HEK293T (cell line): ENCODE measurements at regions not wholly inside any gene's neighbourhood (a gene's known extent, or its start where the extent isn't known, plus 50 kb on each side); places are given as distances from the start of the nearest gene placed in this dataset.

Experiments used
- CTCF ChIA-PET: fragments of 350-600 bp; formaldehyde crosslinking; extraction: SDS; loops from one replicate; lab custom pipeline; 2021; ENCODE audit warnings: antibody characterized with exemption, inconsistent platforms; lab: Yijun Ruan, JAX
- POLR2A ChIA-PET: fragments of 350-600 bp; formaldehyde crosslinking; extraction: SDS; loops from one replicate; lab custom pipeline; 2020; ENCODE audit warnings: antibody characterized with exemption, inconsistent platforms; lab: Yijun Ruan, JAX
- DNase-seq: peaks from one replicate; pipeline ENCODE4 v3.0.0; 2012; ENCODE audit warnings: mixed read lengths; ENCODE audit errors: extremely low spot score
- ARNT ChIP-seq: fragments of 450-650 bp; IDR thresholded peaks from 2 replicates; pipeline ENCODE4 v1.6.1; 2017; ENCODE audit warnings: mild to moderate bottlenecking
- BHLHE40 ChIP-seq: fragments of 450-650 bp; IDR thresholded peaks from 2 replicates; pipeline ENCODE4 v1.6.1; 2016; ENCODE audit warnings: mild to moderate bottlenecking, moderate library complexity, borderline replicate concordance
- CTBP1 ChIP-seq: fragments of 450-650 bp; IDR thresholded peaks from 2 replicates; pipeline ENCODE4 v1.6.1; 2016; ENCODE audit warnings: borderline replicate concordance
- ELF4 ChIP-seq: fragments of 450-650 bp; IDR thresholded peaks from 2 replicates; pipeline ENCODE4 v1.6.1; 2017; ENCODE audit warnings: antibody characterized with exemption
- FOXA1 ChIP-seq: fragments of 450-650 bp; IDR thresholded peaks from 2 replicates; pipeline ENCODE4 v1.6.1; 2016; ENCODE audit warnings: mild to moderate bottlenecking
- FOXK2 ChIP-seq: fragments of 450-650 bp; IDR thresholded peaks from 2 replicates; pipeline ENCODE4 v1.6.1; 2016; ENCODE audit warnings: mild to moderate bottlenecking
- FOXM1 ChIP-seq: fragments of 450-650 bp; IDR thresholded peaks from 2 replicates; pipeline ENCODE4 v1.6.1; 2017; ENCODE audit warnings: mild to moderate bottlenecking, borderline replicate concordance
- HDGF ChIP-seq: fragments of 450-650 bp; IDR thresholded peaks from 2 replicates; pipeline ENCODE4 v1.6.1; 2017; ENCODE audit warnings: antibody characterized with exemption, borderline replicate concordance
- L3MBTL2 ChIP-seq: fragments of 450-650 bp; conservative IDR thresholded peaks from 2 replicates; pipeline ENCODE4 v1.6.1; 2016; ENCODE audit warnings: mild to moderate bottlenecking
- LEF1 ChIP-seq: fragments of 450-650 bp; IDR thresholded peaks from 2 replicates; pipeline ENCODE4 v1.6.1; 2017; ENCODE audit warnings: mild to moderate bottlenecking, borderline replicate concordance
- NFRKB ChIP-seq: fragments of 450-650 bp; IDR thresholded peaks from 2 replicates; pipeline ENCODE4 v1.6.1; 2016; ENCODE audit warnings: mild to moderate bottlenecking, moderate library complexity
- SP1 ChIP-seq: fragments of 450-650 bp; IDR thresholded peaks from 2 replicates; pipeline ENCODE4 v1.6.1; 2017
- SUZ12 ChIP-seq: fragments of 450-650 bp; IDR thresholded peaks from 2 replicates; pipeline ENCODE4 v1.6.1; 2016; ENCODE audit warnings: mild to moderate bottlenecking
- TARDBP ChIP-seq: fragments of 450-650 bp; IDR thresholded peaks from 2 replicates; pipeline ENCODE4 v1.6.1; 2016
- ZNF384 ChIP-seq: fragments of 450-650 bp; IDR thresholded peaks from 2 replicates; pipeline ENCODE4 v1.6.1; 2016
- TF ChIP-seq, protein P1 (sequence below): fragments of 450-650 bp; IDR thresholded peaks from 2 replicates; pipeline ENCODE4 v1.6.1; 2016

- POLR2A ChIA-PET: no interaction called here
- CTCF ChIA-PET: no interaction called here
- TF ChIP-seq, protein P1, sequence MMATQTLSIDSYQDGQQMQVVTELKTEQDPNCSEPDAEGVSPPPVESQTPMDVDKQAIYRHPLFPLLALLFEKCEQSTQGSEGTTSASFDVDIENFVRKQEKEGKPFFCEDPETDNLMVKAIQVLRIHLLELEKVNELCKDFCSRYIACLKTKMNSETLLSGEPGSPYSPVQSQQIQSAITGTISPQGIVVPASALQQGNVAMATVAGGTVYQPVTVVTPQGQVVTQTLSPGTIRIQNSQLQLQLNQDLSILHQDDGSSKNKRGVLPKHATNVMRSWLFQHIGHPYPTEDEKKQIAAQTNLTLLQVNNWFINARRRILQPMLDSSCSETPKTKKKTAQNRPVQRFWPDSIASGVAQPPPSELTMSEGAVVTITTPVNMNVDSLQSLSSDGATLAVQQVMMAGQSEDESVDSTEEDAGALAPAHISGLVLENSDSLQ: no peak
- TF ChIP-seq SP1 (no peak), FOXM1 (no peak), ARNT (no peak), HDGF (no peak), FOXA1 (no peak), FOXK2 (no peak), TARDBP (no peak), CTBP1 (no peak), BHLHE40 (no peak), SUZ12 (no peak), ELF4 (no peak), L3MBTL2 (no peak)
- DNase-seq: no peak
Observed at GRCh38 chr20:24742436-24742835, 206.6 kb upstream of the CST7 start.

GRCh38 chr20:24742989-24743388, 206.1 kb upstream of the CST7 start:
- ChIA-PET POLR2A (no interaction called here), CTCF (no interaction called here)
- TF ChIP-seq FOXA1: no peak
- DNase-seq: no peak

- CTCF ChIA-PET: no interaction called here
- POLR2A ChIA-PET: no interaction called here
- no peak for TF ChIP-seq L3MBTL2
- TF ChIP-seq ZNF384: no peak
- no peak for TF ChIP-seq HDGF
- TF ChIP-seq, protein P1: no peak
- TF ChIP-seq ARNT: no peak
- TF ChIP-seq FOXK2: no peak
- no peak for TF ChIP-seq BHLHE40
- TF ChIP-seq SUZ12: no peak
- no peak for TF ChIP-seq CTBP1
- no peak for TF ChIP-seq NFRKB
- no peak for TF ChIP-seq LEF1
- no peak for TF ChIP-seq ELF4
- no peak for TF ChIP-seq FOXA1
- TF ChIP-seq TARDBP: no peak
- TF ChIP-seq FOXM1: no peak
- DNase-seq: no peak
Observed at GRCh38 chr20:24743641-24744040, 205.4 kb upstream of the CST7 start.

DNA sequence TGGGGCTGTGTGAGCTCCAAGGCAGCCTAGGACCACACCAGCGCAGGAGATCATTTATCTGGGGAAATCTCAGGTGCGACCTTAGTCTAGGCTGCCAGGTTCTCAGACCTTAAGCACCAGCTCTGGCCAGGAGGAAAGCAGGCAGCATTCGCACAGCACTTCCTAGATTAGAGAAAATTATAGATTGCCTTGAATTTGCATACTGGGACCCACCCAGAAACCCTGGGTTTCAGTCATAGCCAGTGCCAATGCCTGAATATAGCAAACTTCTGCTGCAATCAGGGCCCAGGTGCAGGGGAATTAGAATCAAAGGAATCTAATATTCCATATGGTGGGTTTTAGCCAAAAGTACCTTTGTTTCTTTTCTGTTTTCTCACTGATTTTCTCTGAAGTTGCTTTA, 204.3 kb upstream of the CST7 start:
- DNase-seq: no peak
- ChIA-PET POLR2A (no interaction called here), CTCF (no interaction called here)
- TF ChIP-seq HDGF (no peak), TARDBP (no peak), NFRKB (no peak), ARNT (no peak), L3MBTL2 (no peak), SUZ12 (no peak), FOXM1 (no peak), FOXA1 (no peak), ZNF384 (no peak), BHLHE40 (no peak), ELF4 (no peak), CTBP1 (no peak)
- TF ChIP-seq, protein P1: no peak

DNA sequence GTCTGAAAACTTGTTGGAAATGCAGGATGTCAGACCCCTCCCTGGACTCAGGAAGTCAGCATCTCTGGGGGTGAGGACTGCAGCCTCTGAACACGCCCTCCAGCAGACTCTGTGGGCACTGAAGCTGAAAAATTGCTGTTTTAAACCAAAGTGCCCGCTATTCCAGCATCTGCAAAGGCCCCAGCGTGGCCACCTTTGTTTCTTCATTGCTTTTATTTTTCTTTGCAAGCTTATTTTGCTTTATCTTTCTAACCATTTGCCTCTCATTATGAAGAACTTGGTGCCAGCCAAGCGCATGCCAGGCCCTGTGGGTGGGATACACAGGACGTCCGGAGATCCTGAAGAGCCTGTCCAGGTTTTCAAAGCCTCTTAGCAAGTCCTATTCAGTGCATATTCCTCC, 203.9 kb upstream of the CST7 start:
- no peak for DNase-seq
- TF ChIP-seq FOXA1: no peak
- TF ChIP-seq NFRKB: no peak
- TF ChIP-seq FOXM1: no peak
- TF ChIP-seq, protein P1: no peak
- TF ChIP-seq SP1: no peak
- no peak for TF ChIP-seq L3MBTL2
- no peak for TF ChIP-seq SUZ12
- TF ChIP-seq CTBP1: no peak
- TF ChIP-seq TARDBP: no peak
- TF ChIP-seq ARNT: no peak
- TF ChIP-seq FOXK2: no peak
- no peak for TF ChIP-seq HDGF
- no peak for TF ChIP-seq ELF4
- no peak for TF ChIP-seq LEF1
- TF ChIP-seq ZNF384: no peak
- ChIA-PET POLR2A (no interaction called here), CTCF (no interaction called here)

DNA sequence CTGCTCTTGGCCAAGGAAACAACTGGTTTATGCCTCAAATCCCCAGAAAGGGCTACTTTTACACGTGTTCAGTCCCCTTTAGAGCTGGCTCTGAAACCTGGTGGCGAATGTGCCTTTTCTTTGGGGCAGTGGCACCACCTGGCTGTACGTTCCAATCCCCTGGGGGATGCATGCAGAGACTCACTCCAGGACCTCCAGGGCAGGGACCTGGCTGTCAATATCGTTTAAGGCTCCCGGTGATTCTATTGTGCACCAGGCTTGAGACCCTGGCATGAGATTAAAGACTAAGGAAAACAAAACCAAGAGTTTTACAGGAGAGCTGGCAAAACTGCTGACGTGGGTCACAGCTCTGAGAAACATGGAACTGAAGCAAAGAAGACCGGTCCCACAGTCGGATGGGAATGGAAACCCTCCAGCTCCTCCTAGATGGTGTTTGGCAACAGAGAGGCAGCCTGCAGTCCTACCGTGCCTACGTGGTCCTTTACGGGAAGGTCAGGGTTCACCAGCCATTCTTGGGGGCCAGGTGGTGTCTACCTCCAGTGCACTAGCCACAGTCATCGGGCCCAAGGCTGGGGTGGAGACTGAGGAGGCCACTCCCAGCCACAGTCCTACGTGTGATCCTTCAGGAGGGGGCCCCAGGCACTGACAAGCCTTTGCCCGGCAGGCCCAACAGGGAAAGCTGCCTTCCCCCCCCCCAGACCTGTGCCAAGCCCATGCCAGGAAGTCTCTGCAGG, 203.3 kb upstream of the CST7 start:
- POLR2A ChIA-PET: no interaction called here
- CTCF ChIA-PET: no interaction called here
- no peak for DNase-seq
- TF ChIP-seq CTBP1 (no peak), FOXM1 (no peak), FOXA1 (no peak), SP1 (no peak), ARNT (no peak), HDGF (no peak), L3MBTL2 (no peak), BHLHE40 (no peak), NFRKB (no peak), FOXK2 (no peak), ELF4 (no peak)
- TF ChIP-seq, protein P1: no peak
